Gastroesophageal sphincter (tissue), 3 donors: ENCODE measurements at regions not wholly inside any gene's neighbourhood (a gene's known extent, or its start where the extent isn't known, plus 50 kb on each side); places are given as distances from the start of the nearest gene placed in this dataset.

ENCODE experiments used
- EP300 ChIP-seq: sonication (generic); formaldehyde crosslinking; IDR thresholded peaks from one replicate; pipeline ENCODE4 v1.6.1; 2017; ENCODE audit warnings: antibody characterized with exemption, mild to moderate bottlenecking
- TF ChIP-seq, protein P1 (sequence below), 4 experiments: fragments of 200-600 bp in 2 of 4; fragments of 450-650 bp in 2 of 4; sonication (generic) in 1 of 4; IDR thresholded peaks; one replicate each; pipeline ENCODE4 v1.5.1; 2017 to 2019; ENCODE audit warnings: antibody characterized with exemption in 4 of 4, mild to moderate bottlenecking in 2 of 4, moderate library complexity in 2 of 4

- TF ChIP-seq, protein P1, sequence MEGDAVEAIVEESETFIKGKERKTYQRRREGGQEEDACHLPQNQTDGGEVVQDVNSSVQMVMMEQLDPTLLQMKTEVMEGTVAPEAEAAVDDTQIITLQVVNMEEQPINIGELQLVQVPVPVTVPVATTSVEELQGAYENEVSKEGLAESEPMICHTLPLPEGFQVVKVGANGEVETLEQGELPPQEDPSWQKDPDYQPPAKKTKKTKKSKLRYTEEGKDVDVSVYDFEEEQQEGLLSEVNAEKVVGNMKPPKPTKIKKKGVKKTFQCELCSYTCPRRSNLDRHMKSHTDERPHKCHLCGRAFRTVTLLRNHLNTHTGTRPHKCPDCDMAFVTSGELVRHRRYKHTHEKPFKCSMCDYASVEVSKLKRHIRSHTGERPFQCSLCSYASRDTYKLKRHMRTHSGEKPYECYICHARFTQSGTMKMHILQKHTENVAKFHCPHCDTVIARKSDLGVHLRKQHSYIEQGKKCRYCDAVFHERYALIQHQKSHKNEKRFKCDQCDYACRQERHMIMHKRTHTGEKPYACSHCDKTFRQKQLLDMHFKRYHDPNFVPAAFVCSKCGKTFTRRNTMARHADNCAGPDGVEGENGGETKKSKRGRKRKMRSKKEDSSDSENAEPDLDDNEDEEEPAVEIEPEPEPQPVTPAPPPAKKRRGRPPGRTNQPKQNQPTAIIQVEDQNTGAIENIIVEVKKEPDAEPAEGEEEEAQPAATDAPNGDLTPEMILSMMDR (IDR thresholded peaks at IDR 0.05) = no peak
- no peak for TF ChIP-seq EP300
Observed at GRCh38 chr15:96442076-96442475, 111.6 kb downstream of the NR2F2 start.
